ENCODE measurements at regions not wholly inside any gene's neighbourhood (a gene's known extent, or its start where the extent isn't known, plus 50 kb on each side); places are given as distances from the start of the nearest gene placed in this dataset.

- in situ Hi-C loops (cut with MboI; ENCODE audit: low sequenced_read_pairs) = no loop called here
- H3K4me3 ChIP-seq = no peak overlapping the region
- no peaks in the 10 kb centered on the region for H3K36me3 ChIP-seq (replicated peaks)
- no peaks in the 10 kb centered on the region for H3K4me1 ChIP-seq
- DNase-seq (ENCODE audit: low spot score in 2 of 2) = no peak
- no peaks in the 10 kb centered on the region for H3K27me3 ChIP-seq (ENCODE audit: low read depth)
- H3K9me3 ChIP-seq = no peaks in the 10 kb centered on the region
Measured at GRCh38 chr2:12236136-12236844, 480.4 kb upstream of the TRIB2 start.

GRCh38 chr2:12240206-12240605, 476.5 kb upstream of the TRIB2 start:
- Histone ChIP-seq H3K4me1 (no peaks in the 10 kb centered on the region), H3K9me3 (no peaks in the 10 kb centered on the region), H3K27me3 (ENCODE audit: low read depth) (no peaks in the 10 kb centered on the region), H3K36me3 (replicated peaks) (no peaks in the 10 kb centered on the region), H3K4me3 (no peak overlapping the region)
- in situ Hi-C loops (cut with MboI; ENCODE audit: low sequenced_read_pairs) = no loop called here
- DNase-seq (ENCODE audit: low spot score in 2 of 2) = no peak

- in situ Hi-C loops (cut with MboI; ENCODE audit: low sequenced_read_pairs) = no loop called here
- Histone ChIP-seq H3K4me1 (no peaks in the 10 kb centered on the region), H3K27me3 (ENCODE audit: low read depth) (no peaks in the 10 kb centered on the region), H3K4me3 (no peak overlapping the region), H3K36me3 (replicated peaks) (no peaks in the 10 kb centered on the region), H3K9me3 (no peaks in the 10 kb centered on the region)
- no peak for DNase-seq (ENCODE audit: low spot score in 2 of 2)
Measured at GRCh38 chr2:12243381-12243780, 473.4 kb upstream of the TRIB2 start.

- no peak for DNase-seq (ENCODE audit: low spot score in 2 of 2)
- Histone ChIP-seq H3K36me3 (replicated peaks) (no peaks in the 10 kb centered on the region), H3K27me3 (ENCODE audit: low read depth) (no peaks in the 10 kb centered on the region), H3K4me3 (no peak overlapping the region), H3K4me1 (no peaks in the 10 kb centered on the region), H3K9me3 (no peaks in the 10 kb centered on the region)
- in situ Hi-C loops (cut with MboI; ENCODE audit: low sequenced_read_pairs) = no loop called here
Measured at GRCh38 chr2:12244070-12244469, 472.7 kb upstream of the TRIB2 start.

GRCh38 chr2:12251121-12251520, 465.6 kb upstream of the TRIB2 start:
- DNase-seq (ENCODE audit: low spot score in 2 of 2) = no peak
- in situ Hi-C loops (cut with MboI; ENCODE audit: low sequenced_read_pairs) = no loop called here
- H3K4me3 ChIP-seq = no peak overlapping the region
- H3K9me3 ChIP-seq = no peaks in the 10 kb centered on the region
- no peaks in the 10 kb centered on the region for H3K27me3 ChIP-seq (ENCODE audit: low read depth)
- no peaks in the 10 kb centered on the region; the same call in 1 of the 2 replicates for H3K4me1 ChIP-seq
- no peaks in the 10 kb centered on the region for H3K36me3 ChIP-seq (replicated peaks)

- H3K4me3 ChIP-seq = no peak overlapping the region
- no peak for DNase-seq (ENCODE audit: low spot score in 2 of 2)
Measured at GRCh38 chr2:12251749-12252148, 465.0 kb upstream of the TRIB2 start.

GRCh38 chr2:12253167-12253778, 463.5 kb upstream of the TRIB2 start:
- no peaks in the 10 kb centered on the region for H3K36me3 ChIP-seq (replicated peaks)
- in situ Hi-C loops (cut with MboI; ENCODE audit: low sequenced_read_pairs) = no loop called here
- H3K4me1 ChIP-seq = no peaks in the 10 kb centered on the region; the same call in 1 of the 2 replicates
- H3K27me3 ChIP-seq (ENCODE audit: low read depth) = no peaks in the 10 kb centered on the region
- H3K4me3 ChIP-seq = no peak overlapping the region
- no peak for DNase-seq (ENCODE audit: low spot score in 2 of 2)
- no peaks in the 10 kb centered on the region for H3K9me3 ChIP-seq

More at GRCh38 chr2:12251749-12252148, 465.0 kb upstream of the TRIB2 start:
- H3K9me3 ChIP-seq = no peaks in the 10 kb centered on the region
- H3K36me3 ChIP-seq (replicated peaks) = no peaks in the 10 kb centered on the region
- in situ Hi-C loops (cut with MboI; ENCODE audit: low sequenced_read_pairs) = no loop called here
- no peaks in the 10 kb centered on the region; the same call in 1 of the 2 replicates for H3K4me1 ChIP-seq
- no peaks in the 10 kb centered on the region for H3K27me3 ChIP-seq (ENCODE audit: low read depth)

GRCh38 chr2:12254280-12254860, 462.4 kb upstream of the TRIB2 start:
- Histone ChIP-seq H3K9me3 (no peaks in the 10 kb centered on the region), H3K27me3 (ENCODE audit: low read depth) (no peaks in the 10 kb centered on the region), H3K4me3 (no peak overlapping the region), H3K36me3 (replicated peaks) (no peaks in the 10 kb centered on the region), H3K4me1 (no peaks in the 10 kb centered on the region; the same call in 1 of the 2 replicates)
- no peak for DNase-seq (ENCODE audit: low spot score in 2 of 2)
- in situ Hi-C loops (cut with MboI; ENCODE audit: low sequenced_read_pairs) = no loop called here

GRCh38 chr2:12256206-12256605, 460.5 kb upstream of the TRIB2 start:
- in situ Hi-C loops (cut with MboI; ENCODE audit: low sequenced_read_pairs) = no loop called here
- H3K27me3 ChIP-seq (ENCODE audit: low read depth) = no peaks in the 10 kb centered on the region
- H3K9me3 ChIP-seq = no peaks in the 10 kb centered on the region
- no peaks in the 10 kb centered on the region for H3K36me3 ChIP-seq (replicated peaks)
- no peaks in the 10 kb centered on the region; the same call in 1 of the 2 replicates for H3K4me1 ChIP-seq
- no peak for DNase-seq (ENCODE audit: low spot score in 2 of 2)
- H3K4me3 ChIP-seq = no peak overlapping the region

GRCh38 chr2:12257476-12257875, 459.3 kb upstream of the TRIB2 start:
- H3K27me3 ChIP-seq (ENCODE audit: low read depth) = no peaks in the 10 kb centered on the region
- H3K9me3 ChIP-seq = no peaks in the 10 kb centered on the region
- DNase-seq (ENCODE audit: low spot score in 2 of 2) = no peak
- in situ Hi-C loops (cut with MboI; ENCODE audit: low sequenced_read_pairs) = no loop called here
- no peaks in the 10 kb centered on the region; the same call in 1 of the 2 replicates for H3K4me1 ChIP-seq
- no peak overlapping the region for H3K4me3 ChIP-seq
- H3K36me3 ChIP-seq (replicated peaks) = no peaks in the 10 kb centered on the region

- in situ Hi-C loops (cut with MboI; ENCODE audit: low sequenced_read_pairs) = no loop called here
- no peaks in the 10 kb centered on the region for H3K36me3 ChIP-seq (replicated peaks)
Measured at GRCh38 chr2:12259493-12259892, 457.2 kb upstream of the TRIB2 start.

GRCh38 chr2:12261986-12262680, 454.6 kb upstream of the TRIB2 start:
- DNase-seq (ENCODE audit: low spot score in 2 of 2) = no peak

More at GRCh38 chr2:12259493-12259892, 457.2 kb upstream of the TRIB2 start:
- DNase-seq (ENCODE audit: low spot score in 2 of 2) = no peak
- no peak overlapping the region for H3K4me3 ChIP-seq
- no peaks in the 10 kb centered on the region for H3K27me3 ChIP-seq (ENCODE audit: low read depth)
- no peaks in the 10 kb centered on the region; the same call in 1 of the 2 replicates for H3K4me1 ChIP-seq
- H3K9me3 ChIP-seq = no peaks in the 10 kb centered on the region

GRCh38 chr2:12262681-12263436, 453.9 kb upstream of the TRIB2 start:
- no peaks in the 10 kb centered on the region for H3K4me1 ChIP-seq
- H3K4me3 ChIP-seq = no peak overlapping the region
- in situ Hi-C loops (cut with MboI; ENCODE audit: low sequenced_read_pairs) = no loop called here
- H3K27me3 ChIP-seq (ENCODE audit: low read depth) = no peaks in the 10 kb centered on the region
- no peaks in the 10 kb centered on the region for H3K36me3 ChIP-seq (replicated peaks)
- H3K9me3 ChIP-seq = no peaks in the 10 kb centered on the region
- DNase-seq (ENCODE audit: low spot score in 2 of 2) = no peak

More at GRCh38 chr2:12261986-12262680, 454.6 kb upstream of the TRIB2 start:
- no peak overlapping the region for H3K4me3 ChIP-seq
- H3K27me3 ChIP-seq (ENCODE audit: low read depth) = no peaks in the 10 kb centered on the region
- H3K9me3 ChIP-seq = no peaks in the 10 kb centered on the region
- H3K4me1 ChIP-seq = no peaks in the 10 kb centered on the region
- in situ Hi-C loops (cut with MboI; ENCODE audit: low sequenced_read_pairs) = no loop called here
- no peaks in the 10 kb centered on the region for H3K36me3 ChIP-seq (replicated peaks)

Measured in HAP-1 (cell line).